Left lung (tissue), 4 donors: ENCODE measurements at regions not wholly inside any gene's neighbourhood (a gene's known extent, or its start where the extent isn't known, plus 50 kb on each side); places are given as distances from the start of the nearest gene placed in this dataset.

Experiments used
- ATAC-seq: fragments of 200-7000 bp; cut with Tn5 transposase; one replicate; pipeline ENCODE4 v1.9.1; 2020; ENCODE audit warnings: moderate library complexity
- DNase-seq, 4 donors: peaks; one replicate each; pipeline ENCODE4 v3.0.0-alpha.2; 2013 to 2020
- H3K27ac ChIP-seq, 2 donors: fragments of 200-600 bp; sonication (generic) in 1 of 2; one replicate each; pipeline versions ENCODE4 v1.5.0 to v1.8.0; 2020 to 2021
- H3K27me3 ChIP-seq, 2 donors: fragments of 200-600 bp; sonication (generic) in 1 of 2; one replicate each; pipeline versions ENCODE4 v1.5.0 to v1.8.0; 2020 to 2021
- H3K36me3 ChIP-seq, 2 donors: fragments of 200-600 bp; sonication (generic) in 1 of 2; one replicate each; pipeline versions ENCODE4 v1.5.0 to v1.8.0; 2020 to 2021
- H3K4me1 ChIP-seq, 2 donors: fragments of 200-600 bp; one replicate each; pipeline ENCODE4 v1.8.0; 2021
- H3K4me3 ChIP-seq, 2 donors: fragments of 200-600 bp; sonication (generic) in 1 of 2; one replicate each; pipeline versions ENCODE4 v1.5.0 to v1.8.0; 2020 to 2021; ENCODE audit warnings: mild to moderate bottlenecking in 1 of 2
- H3K9me3 ChIP-seq, 2 donors: fragments of 200-600 bp; sonication (generic) in 1 of 2; one replicate each; pipeline versions ENCODE4 v1.5.0 to v1.8.0; 2020 to 2021
- intact Hi-C, 2 donors: fragments of 100-400 bp; cut with DNase I; formaldehyde crosslinking; loops; one replicate each; pipeline versions ENCODE4 v1.11.2 to v1.14.2; 2022
- TF ChIP-seq, protein P1 (sequence below), 2 donors: fragments of 200-600 bp; sonication (generic) in 1 of 2; IDR thresholded peaks; one replicate each; pipeline versions ENCODE4 v1.5.0 to v1.8.0; 2021; ENCODE audit warnings: antibody characterized with exemption in 2 of 2
- donor health status: DM: no; HTN: yes; CAD: no.
- donor health status: DM: no; HTN: no; CAD: no.

DNA sequence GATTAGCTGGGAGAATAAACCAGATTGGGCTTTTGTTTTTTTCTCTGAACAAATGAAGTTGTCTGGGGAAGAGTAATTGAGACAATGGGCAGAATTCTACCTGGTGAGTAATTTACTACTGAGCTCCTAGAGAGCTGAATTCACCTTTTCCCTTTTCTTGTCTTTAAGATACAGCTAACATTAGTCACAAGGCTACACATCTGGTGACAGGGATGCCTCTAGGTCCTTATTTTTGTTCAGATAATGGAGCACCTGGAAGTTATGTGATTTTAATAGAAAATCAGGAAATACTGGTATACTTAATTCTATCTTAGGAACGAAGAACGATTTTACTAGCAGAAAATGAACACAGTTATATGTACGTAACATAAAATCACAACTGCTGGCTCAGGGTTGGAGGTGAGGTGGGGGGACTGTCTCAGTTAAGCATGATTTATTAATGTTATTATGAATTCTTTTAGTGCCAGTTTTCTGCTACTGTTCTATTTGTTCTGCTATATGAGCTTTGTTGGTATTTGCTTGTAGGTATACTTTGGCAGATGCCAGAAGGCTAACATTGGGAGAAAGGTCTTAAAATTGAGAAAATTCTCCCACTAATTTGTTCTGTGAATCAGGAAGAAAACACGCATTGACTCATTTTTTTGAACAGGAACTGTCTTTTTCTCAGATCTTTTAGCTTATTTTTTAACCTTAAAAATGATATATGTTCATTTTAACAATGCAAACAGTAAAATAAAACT is 482.7 kb upstream of the RGS6 start:
- Histone ChIP-seq H3K27me3 (no peaks in the 10 kb centered on the region), H3K4me3 (no peak overlapping the region), H3K36me3 (no peaks in the 10 kb centered on the region), H3K9me3 (no peaks in the 10 kb centered on the region), H3K27ac (no peak overlapping the region), H3K4me1 (peaks cover 0 to under 1% of the 10 kb centered on the region in 2 donors)
- no peak for ATAC-seq
- DNase-seq: no peak
- intact Hi-C loops: no loop called here
- TF ChIP-seq, protein P1, sequence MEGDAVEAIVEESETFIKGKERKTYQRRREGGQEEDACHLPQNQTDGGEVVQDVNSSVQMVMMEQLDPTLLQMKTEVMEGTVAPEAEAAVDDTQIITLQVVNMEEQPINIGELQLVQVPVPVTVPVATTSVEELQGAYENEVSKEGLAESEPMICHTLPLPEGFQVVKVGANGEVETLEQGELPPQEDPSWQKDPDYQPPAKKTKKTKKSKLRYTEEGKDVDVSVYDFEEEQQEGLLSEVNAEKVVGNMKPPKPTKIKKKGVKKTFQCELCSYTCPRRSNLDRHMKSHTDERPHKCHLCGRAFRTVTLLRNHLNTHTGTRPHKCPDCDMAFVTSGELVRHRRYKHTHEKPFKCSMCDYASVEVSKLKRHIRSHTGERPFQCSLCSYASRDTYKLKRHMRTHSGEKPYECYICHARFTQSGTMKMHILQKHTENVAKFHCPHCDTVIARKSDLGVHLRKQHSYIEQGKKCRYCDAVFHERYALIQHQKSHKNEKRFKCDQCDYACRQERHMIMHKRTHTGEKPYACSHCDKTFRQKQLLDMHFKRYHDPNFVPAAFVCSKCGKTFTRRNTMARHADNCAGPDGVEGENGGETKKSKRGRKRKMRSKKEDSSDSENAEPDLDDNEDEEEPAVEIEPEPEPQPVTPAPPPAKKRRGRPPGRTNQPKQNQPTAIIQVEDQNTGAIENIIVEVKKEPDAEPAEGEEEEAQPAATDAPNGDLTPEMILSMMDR (IDR thresholded peaks at IDR 0.05): no peak

DNA sequence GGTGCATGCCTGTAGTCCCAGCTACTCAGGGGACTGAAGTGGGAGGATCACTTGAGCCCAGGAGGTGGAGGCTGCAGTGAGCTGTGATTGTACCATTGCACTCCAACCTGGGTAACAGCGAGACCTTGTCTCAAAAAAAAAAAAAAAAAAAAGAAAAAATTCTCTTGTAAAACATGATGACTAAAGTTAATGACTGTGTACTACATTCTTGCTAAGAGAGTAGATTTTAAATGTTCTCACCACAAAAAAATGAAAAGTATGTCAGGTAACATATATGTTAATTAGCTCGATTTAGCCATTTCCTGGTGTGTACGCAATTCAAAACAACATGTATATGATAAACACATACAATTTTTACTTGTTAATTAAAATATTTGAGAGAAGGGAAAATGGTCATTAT is 480.7 kb upstream of the RGS6 start:
- H3K4me1 ChIP-seq: peaks cover 0 to 8% of the 10 kb centered on the region in 2 donors
- H3K27ac ChIP-seq: no peak overlapping the region
- DNase-seq: no peak
- no peak overlapping the region for H3K4me3 ChIP-seq
- H3K27me3 ChIP-seq: no peaks in the 10 kb centered on the region
- no peaks in the 10 kb centered on the region for H3K36me3 ChIP-seq
- no peaks in the 10 kb centered on the region for H3K9me3 ChIP-seq
- TF ChIP-seq, protein P1 (IDR thresholded peaks at IDR 0.05): no peak
- intact Hi-C loops: no loop called here
- ATAC-seq: no peak

DNA sequence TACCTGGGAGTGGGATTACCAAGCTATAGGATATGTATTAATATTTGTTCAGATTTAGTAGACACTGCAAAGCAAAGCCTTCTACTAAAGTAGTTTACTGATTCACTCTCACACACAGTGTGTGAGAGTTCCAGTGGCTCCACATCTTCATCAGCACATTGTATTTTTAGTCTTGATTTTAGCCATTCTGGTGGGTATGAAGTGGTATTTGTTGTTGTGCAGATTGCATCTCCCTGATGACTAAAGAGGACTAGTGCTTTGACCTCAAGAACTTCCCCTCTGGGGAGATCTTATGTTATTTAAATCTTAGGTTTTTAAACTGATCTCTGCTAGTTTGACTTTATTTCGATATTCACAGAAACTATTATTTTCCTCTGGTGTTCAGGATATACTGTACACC is 479.7 kb upstream of the RGS6 start:
- peaks cover 0 to 8% of the 10 kb centered on the region in 2 donors for H3K4me1 ChIP-seq
- no peak for ATAC-seq
- intact Hi-C loops: no loop called here
- no peak overlapping the region for H3K27ac ChIP-seq
- H3K9me3 ChIP-seq: no peaks in the 10 kb centered on the region
- no peaks in the 10 kb centered on the region for H3K36me3 ChIP-seq
- TF ChIP-seq, protein P1 (IDR thresholded peaks at IDR 0.05): no peak
- no peak for DNase-seq
- no peaks in the 10 kb centered on the region for H3K27me3 ChIP-seq
- no peak overlapping the region for H3K4me3 ChIP-seq

DNA sequence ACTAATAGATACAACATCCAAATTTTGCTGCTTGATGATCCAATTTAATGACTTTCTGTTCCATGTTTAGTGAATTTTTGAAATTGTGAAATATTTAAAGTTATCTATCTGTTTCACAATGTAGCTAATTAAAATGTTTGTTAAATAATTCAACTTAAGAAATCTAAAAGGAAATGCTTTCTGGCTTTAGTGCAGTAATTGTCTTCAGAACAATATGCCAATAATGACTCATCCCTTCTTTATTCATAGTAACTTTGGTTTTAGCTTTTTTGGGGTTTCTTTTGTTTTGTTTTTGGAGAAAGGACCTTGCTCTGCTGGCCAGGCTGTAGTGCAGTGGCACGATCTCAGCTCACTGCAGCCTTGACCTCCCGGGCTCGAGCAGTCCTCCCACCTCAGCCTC is 479.2 kb upstream of the RGS6 start:
- H3K4me3 ChIP-seq: no peak overlapping the region
- H3K9me3 ChIP-seq: no peaks in the 10 kb centered on the region
- DNase-seq: no peak
- no peak overlapping the region for H3K27ac ChIP-seq
- TF ChIP-seq, protein P1 (IDR thresholded peaks at IDR 0.05): no peak
- H3K36me3 ChIP-seq: no peaks in the 10 kb centered on the region
- H3K27me3 ChIP-seq: no peaks in the 10 kb centered on the region
- no peak for ATAC-seq
- intact Hi-C loops: no loop called here
- H3K4me1 ChIP-seq: peaks cover 0 to 8% of the 10 kb centered on the region in 2 donors

DNA sequence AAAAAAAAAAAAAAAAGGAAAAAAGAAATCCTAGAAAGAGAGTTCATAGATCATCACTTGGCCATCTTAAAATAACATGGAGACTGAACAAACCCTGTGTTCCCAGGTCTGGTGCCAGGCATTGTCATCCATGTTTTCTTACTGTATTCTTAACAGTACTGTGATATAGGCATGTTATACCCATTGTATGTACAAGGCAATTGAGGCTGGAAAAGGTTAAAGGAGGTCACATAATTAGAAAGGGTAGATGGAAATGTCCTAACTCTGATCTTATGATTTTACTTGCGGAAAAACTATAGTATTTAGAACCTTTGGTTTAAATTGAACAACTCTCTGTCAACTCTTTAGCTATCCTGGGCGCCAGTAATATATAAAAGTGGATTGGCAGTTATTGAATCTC is 478.2 kb upstream of the RGS6 start:
- TF ChIP-seq, protein P1 (IDR thresholded peaks at IDR 0.05): no peak
- DNase-seq (no peak), ATAC-seq (no peak)
- Histone ChIP-seq H3K4me1 (peaks cover 0 to 8% of the 10 kb centered on the region in 2 donors), H3K27ac (no peak overlapping the region), H3K36me3 (no peaks in the 10 kb centered on the region), H3K27me3 (no peaks in the 10 kb centered on the region), H3K9me3 (no peaks in the 10 kb centered on the region), H3K4me3 (no peak overlapping the region)
- intact Hi-C loops: no loop called here
